H9 (cell line): ENCODE measurements at regions not wholly inside any gene's neighbourhood (a gene's known extent, or its start where the extent isn't known, plus 50 kb on each side); places are given as distances from the start of the nearest gene placed in this dataset.

ENCODE experiments used
- DNase-seq: peaks from one replicate; pipeline ENCODE4 v3.0.0-alpha.2; 2017
- H2AFZ ChIP-seq: one replicate; pipeline ENCODE4 v1.6.1; 2013; ENCODE audit warnings: mild to moderate bottlenecking, low read length, control low read depth, moderate library complexity
- H2AK5ac ChIP-seq: 2 replicates; pipeline ENCODE4 v1.6.1; 2013; ENCODE audit warnings: low read length, control low read depth, mixed read lengths; ENCODE audit not compliant: insufficient read length
- H2BK120ac ChIP-seq: one replicate; pipeline ENCODE4 v1.6.1; 2013; ENCODE audit warnings: low read depth, mild to moderate bottlenecking, low read length, control low read depth, inconsistent platforms; ENCODE audit not compliant: poor library complexity, severe bottlenecking
- H2BK12ac ChIP-seq: 2 replicates; pipeline ENCODE4 v1.6.1; 2013; ENCODE audit warnings: low read length, control low read depth, mixed read lengths, low read depth; ENCODE audit not compliant: insufficient read length
- H2BK15ac ChIP-seq: 2 replicates; pipeline ENCODE4 v1.6.1; 2013; ENCODE audit warnings: low read depth, low read length, control low read depth
- H2BK20ac ChIP-seq: one replicate; pipeline ENCODE4 v1.6.1; 2013; ENCODE audit warnings: low read depth, mild to moderate bottlenecking, low read length, control low read depth, inconsistent platforms; ENCODE audit not compliant: poor library complexity, severe bottlenecking
- H2BK5ac ChIP-seq: 2 replicates; pipeline ENCODE4 v1.6.1; 2013; ENCODE audit warnings: low read length, control low read depth, mixed read lengths; ENCODE audit not compliant: insufficient read length
- H3K14ac ChIP-seq: 2 replicates; pipeline ENCODE4 v1.6.1; 2013; ENCODE audit warnings: low read length, control low read depth; ENCODE audit not compliant: insufficient read depth
- H3K18ac ChIP-seq: 2 replicates; pipeline ENCODE4 v1.6.1; 2013; ENCODE audit warnings: low read depth, mild to moderate bottlenecking, mixed read lengths, low read length, control low read depth; ENCODE audit not compliant: insufficient read length
- H3K23ac ChIP-seq: 2 replicates; pipeline ENCODE4 v1.6.1; 2013; ENCODE audit warnings: low read length, control low read depth, mixed read lengths, low read depth; ENCODE audit not compliant: insufficient read length
- H3K23me2 ChIP-seq: 2 replicates; pipeline ENCODE4 v1.6.1; 2013; ENCODE audit warnings: low read depth, mild to moderate bottlenecking, mixed read lengths, low read length, control low read depth; ENCODE audit not compliant: insufficient read length, poor library complexity, severe bottlenecking
- H3K27ac ChIP-seq: 2 replicates; pipeline ENCODE4 v1.5.1; 2013; ENCODE audit warnings: low read length, control low read depth, mixed read lengths, low read depth; ENCODE audit not compliant: insufficient read length
- H3K27me3 ChIP-seq: 2 replicates; pipeline ENCODE4 v1.6.1; 2013; ENCODE audit warnings: low read length, control low read depth, inconsistent platforms; ENCODE audit not compliant: insufficient read depth
- H3K4ac ChIP-seq: 2 replicates; pipeline ENCODE4 v1.6.1; 2013; ENCODE audit warnings: low read depth, mild to moderate bottlenecking, control low read depth, inconsistent platforms, low read length, moderate library complexity
- H3K4me1 ChIP-seq: 2 replicates; pipeline ENCODE4 v1.6.1; 2013; ENCODE audit warnings: low read length, control low read depth, inconsistent platforms; ENCODE audit not compliant: insufficient read depth
- H3K4me2 ChIP-seq: 2 replicates; pipeline ENCODE4 v1.6.1; 2013; ENCODE audit warnings: low read length, control low read depth, mixed read lengths; ENCODE audit not compliant: insufficient read length, insufficient read depth
- H3K56ac ChIP-seq: 2 replicates; pipeline ENCODE4 v1.6.1; 2013; ENCODE audit warnings: low read depth, mild to moderate bottlenecking, mixed read lengths, low read length, control low read depth; ENCODE audit not compliant: insufficient read length
- H3K79me1 ChIP-seq: 2 replicates; pipeline ENCODE4 v1.6.1; 2013; ENCODE audit warnings: low read depth, mild to moderate bottlenecking, moderate library complexity, low read length, control low read depth, inconsistent platforms; ENCODE audit not compliant: insufficient read depth, poor library complexity, severe bottlenecking
- H3K79me2 ChIP-seq: 2 replicates; pipeline ENCODE4 v1.6.1; 2013; ENCODE audit warnings: low read length, control low read depth, inconsistent platforms; ENCODE audit not compliant: insufficient read depth
- H3K9ac ChIP-seq: 2 replicates; pipeline ENCODE4 v1.6.1; 2013; ENCODE audit warnings: low read length, control low read depth, mixed read lengths; ENCODE audit not compliant: insufficient read length; ENCODE audit errors: extremely low read depth
- H3K9me3 ChIP-seq: one replicate; pipeline ENCODE4 v1.6.1; 2013; ENCODE audit warnings: low read depth, low read length, inconsistent platforms; ENCODE audit not compliant: control insufficient read depth
- H3T11ph ChIP-seq: one replicate; pipeline ENCODE4 v1.6.1; 2013; ENCODE audit warnings: mild to moderate bottlenecking, low read length, control low read depth, inconsistent platforms
- H4K20me1 ChIP-seq: one replicate; pipeline ENCODE4 v1.6.1; 2013; ENCODE audit not compliant: control insufficient read depth, insufficient read length, insufficient read depth
- H4K5ac ChIP-seq: 2 replicates; pipeline ENCODE4 v1.6.1; 2013; ENCODE audit warnings: low read depth, mild to moderate bottlenecking, mixed read lengths, low read length, control low read depth; ENCODE audit not compliant: insufficient read length
- H4K8ac ChIP-seq: replicated peaks from 2 replicates; pipeline ENCODE4 v1.6.1; 2013; ENCODE audit warnings: low read length, control low read depth, mixed read lengths, low read depth; ENCODE audit not compliant: insufficient read length
- H4K91ac ChIP-seq: 2 replicates; pipeline ENCODE4 v1.6.1; 2013; ENCODE audit warnings: low read depth, mild to moderate bottlenecking, moderate library complexity, mixed read lengths, low read length, control low read depth; ENCODE audit not compliant: insufficient read length
- H3K27ac Mint-ChIP-seq, 3 experiments: 2 replicates in 2 of 3; 3 replicates in 1 of 3; pipeline ENCODE4 v1.8.0; 2020 to 2021; ENCODE audit warnings: mixed read lengths in 3 of 3, mild to moderate bottlenecking in 1 of 3, moderate library complexity in 1 of 3
- H3K27me3 Mint-ChIP-seq: 2 replicates; pipeline ENCODE4 v1.8.0; 2021; ENCODE audit warnings: low read depth, mild to moderate bottlenecking, moderate library complexity, mixed read lengths
- H3K36me3 Mint-ChIP-seq, 3 experiments: 2 replicates in 2 of 3; 3 replicates in 1 of 3; pipeline ENCODE4 v1.8.0; 2020 to 2021; ENCODE audit warnings: low read depth in 3 of 3, mixed read lengths in 3 of 3; ENCODE audit not compliant: insufficient read depth in 1 of 3
- H3K4me1 Mint-ChIP-seq, 2 experiments: 2 replicates each; pipeline ENCODE4 v1.8.0; 2020; ENCODE audit warnings: mixed read lengths in 2 of 2
- H3K4me3 Mint-ChIP-seq, 2 experiments: 2 replicates in 1 of 2; 3 replicates in 1 of 2; pipeline ENCODE4 v1.8.0; 2020 to 2021; ENCODE audit warnings: mild to moderate bottlenecking in 2 of 2, mixed read lengths in 2 of 2, moderate library complexity in 1 of 2
- H3K9me3 Mint-ChIP-seq, 2 experiments: 2 replicates in 1 of 2; 3 replicates in 1 of 2; pipeline ENCODE4 v1.8.0; 2020; ENCODE audit warnings: mild to moderate bottlenecking in 2 of 2, mixed read lengths in 2 of 2, moderate library complexity in 1 of 2
- CTCF ChIP-seq: fragments of 200-600 bp; sonication (generic); conservative IDR thresholded peaks from 3 replicates; pipeline ENCODE4 v1.8.0; 2021; ENCODE audit warnings: antibody characterized with exemption, mild to moderate bottlenecking
- WGBS: extraction: QIAGEN DNeasy Blood & Tissue Kit; methylation state at CpG from one replicate; pipeline ENCODE4 v1.1.7; 2013; ENCODE audit warnings: missing lambda C conversion rate, low lambda C conversion rate, mixed read lengths; ENCODE audit not compliant: insufficient read length; ENCODE audit errors: extremely low coverage; 5-methylcytosine and 5-hydroxymethylcytosine counted together

DNA sequence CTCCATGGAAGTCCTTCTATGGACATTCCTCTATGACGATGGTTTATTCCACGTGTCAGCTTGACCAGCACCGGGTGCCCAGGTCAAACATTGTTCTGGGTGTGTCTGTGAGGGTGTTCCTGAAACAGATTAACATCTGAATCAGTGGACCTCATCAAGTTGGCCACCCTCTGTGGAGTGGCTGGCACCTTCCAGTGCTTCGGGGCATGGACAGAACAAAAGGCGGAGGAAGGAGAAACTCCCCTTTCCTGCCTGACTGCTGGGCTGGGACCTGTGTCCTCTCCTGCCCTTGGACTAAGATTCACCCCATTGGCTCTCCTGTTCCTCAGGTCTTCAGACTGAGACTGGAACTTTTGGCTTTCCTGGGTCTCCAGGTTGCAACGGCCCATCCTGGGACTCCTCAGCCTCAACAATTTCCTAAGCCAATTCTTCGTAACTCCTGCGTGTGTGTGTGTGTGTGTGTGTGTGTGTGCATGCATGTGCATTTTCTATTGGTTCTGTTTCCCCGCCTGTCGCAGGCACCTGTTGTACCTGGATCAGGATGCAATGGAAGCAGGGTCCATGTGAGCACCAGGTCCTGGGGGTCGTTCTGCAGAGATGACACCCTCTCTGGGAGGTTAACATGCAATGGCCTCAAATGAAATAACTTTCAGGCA, 357.2 kb upstream of the SALL3 start:
- H3K4me1 Mint-ChIP-seq, result peaks cover 9 to 10% of the 10 kb centered on the region in 2 experiments
- Histone ChIP-seq H3K4ac (no peak overlapping the region), H2AFZ (no peak overlapping the region), H2BK120ac (no peak overlapping the region), H3K18ac (no peak overlapping the region), H3T11ph (no peak overlapping the region), H3K4me1 (no peaks in the 10 kb centered on the region), H3K9ac (no peak overlapping the region), H3K79me1 (no peaks in the 10 kb centered on the region), H3K79me2 (no peaks in the 10 kb centered on the region), H2BK5ac (no peak overlapping the region), H2BK12ac (no peak overlapping the region), H3K27me3 (no peaks in the 10 kb centered on the region), H3K27ac (no peak overlapping the region), H4K20me1 (no peaks in the 10 kb centered on the region), H2AK5ac (no peak overlapping the region), H3K56ac (no peak overlapping the region), H3K9me3 (no peaks in the 10 kb centered on the region), H3K14ac (no peak overlapping the region), H2BK15ac (no peak overlapping the region), H3K23me2 (peaks cover 2% of the 10 kb centered on the region), H4K5ac (no peak overlapping the region), H4K8ac (no peak overlapping the region), H2BK20ac (no peak overlapping the region), H4K91ac (no peak overlapping the region), H3K4me2 (no peak overlapping the region), H3K23ac (no peak overlapping the region)
- H3K4me3 Mint-ChIP-seq, result no peak overlapping the region
- TF ChIP-seq CTCF, result no peak
- H3K27ac Mint-ChIP-seq, result no peak overlapping the region
- H3K27me3 Mint-ChIP-seq, result peaks cover 4% of the 10 kb centered on the region
- WGBS, result no CpG with 5 or more reads among the region's 11 CpGs
- H3K36me3 Mint-ChIP-seq, result no peaks in the 10 kb centered on the region
- DNase-seq, result no peak
- peaks cover 0 to 2% of the 10 kb centered on the region in 2 experiments; a peak in 1 of 5 replicates for H3K9me3 Mint-ChIP-seq
